Uterus (tissue), 2 donors: ENCODE measurements at regions not wholly inside any gene's neighbourhood (a gene's known extent, or its start where the extent isn't known, plus 50 kb on each side); places are given as distances from the start of the nearest gene placed in this dataset.

Experiments used
- CTCF ChIP-seq, 4 experiments: fragments of 200-600 bp in 2 of 4; fragments of 450-650 bp in 2 of 4; sonication (generic) in 2 of 4; IDR thresholded peaks; one replicate each; pipeline ENCODE4 v1.5.1; 2016 to 2019; ENCODE audit warnings: antibody characterized with exemption in 4 of 4, mild to moderate bottlenecking in 2 of 4, moderate library complexity in 1 of 4
- POLR2A ChIP-seq, 2 donors: fragments of 450-650 bp; IDR thresholded peaks; one replicate each; pipeline ENCODE4 v1.6.1; 2016; ENCODE audit warnings: antibody characterized with exemption in 2 of 2, mild to moderate bottlenecking in 1 of 2, moderate library complexity in 1 of 2

DNA sequence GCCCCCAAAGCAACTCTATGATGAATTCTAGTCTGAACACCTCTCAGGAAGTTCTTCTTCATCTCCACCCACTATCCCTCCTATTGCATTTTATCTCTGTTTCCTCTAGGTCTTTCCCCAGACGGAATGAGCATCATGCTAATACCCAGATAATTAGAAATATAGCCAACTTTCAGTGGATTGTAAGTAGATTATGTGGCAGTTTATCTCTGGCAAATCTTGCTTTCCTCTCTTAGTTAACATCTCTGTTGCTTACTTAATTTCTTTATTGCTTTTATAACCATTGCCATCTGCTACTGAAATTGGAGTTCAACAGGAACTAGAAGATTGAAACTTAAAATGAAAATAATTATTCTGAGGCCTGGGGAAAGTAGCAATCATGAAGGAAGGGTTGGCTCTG, 378.6 kb downstream of the RPS6KC1 start:
- TF ChIP-seq POLR2A (IDR thresholded peaks at IDR 0.05) (no peak), CTCF (IDR thresholded peaks at IDR 0.05) (no peak)
